GM18951 (cell line): ENCODE measurements at regions not wholly inside any gene's neighbourhood (a gene's known extent, or its start where the extent isn't known, plus 50 kb on each side); places are given as distances from the start of the nearest gene placed in this dataset.

Experiments used
- POLR2A ChIP-seq: IDR thresholded peaks from 4 replicates; pipeline ENCODE4 v1.6.1; 2011; ENCODE audit warnings: mild to moderate bottlenecking; ENCODE audit not compliant: insufficient read length, insufficient read depth; ENCODE audit errors: extremely low read depth
- in situ Hi-C: fragments of 300-500 bp; cut with MboI; formaldehyde crosslinking; loops from one replicate; pipeline ENCODE4 v1.12.0; 2022; ENCODE audit warnings: low sequenced_read_pairs, mixed read lengths, inconsistent platforms; ENCODE audit not compliant: unreplicated experiment

DNA sequence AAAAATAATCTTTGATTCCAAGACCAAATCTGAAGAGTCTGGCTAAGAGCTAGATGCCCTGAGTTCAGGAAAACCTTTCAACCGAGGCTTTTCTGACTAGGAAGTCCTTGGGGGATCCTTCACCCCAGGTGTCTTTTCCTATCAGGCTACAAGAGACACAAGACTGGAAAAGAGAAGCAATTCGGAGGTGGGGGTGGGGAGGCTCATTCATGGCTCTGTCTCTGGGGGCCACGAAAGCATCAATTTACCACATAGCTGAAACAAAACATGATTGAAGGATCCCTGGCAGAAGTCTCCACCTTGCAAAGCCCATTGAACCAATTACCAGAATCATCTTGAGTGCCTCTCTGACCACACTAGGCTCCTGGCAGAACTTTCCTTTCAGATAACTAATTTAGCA lies 239.8 kb upstream of the SALL1 start:
- in situ Hi-C loops = no loop called here
- no peak for TF ChIP-seq POLR2A

DNA sequence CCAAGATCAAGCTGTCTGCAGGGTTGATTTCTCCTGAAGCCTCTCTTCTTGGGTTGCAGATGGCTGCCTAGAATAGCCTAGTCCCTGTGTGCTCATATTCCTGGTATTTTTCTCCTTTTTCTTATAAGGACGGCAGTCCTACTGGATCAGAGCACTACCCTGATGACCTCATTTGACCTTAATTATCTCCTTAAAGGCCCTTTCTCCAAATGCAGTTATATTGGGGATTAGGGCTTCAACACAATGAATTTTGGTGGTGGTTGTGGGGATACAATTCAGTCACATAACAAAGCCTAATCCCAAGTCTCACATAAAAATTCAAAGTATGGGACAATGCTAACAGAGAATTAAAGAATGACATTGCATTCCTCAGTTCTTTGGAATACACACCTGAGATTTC lies 238.8 kb upstream of the SALL1 start:
- in situ Hi-C loops = no loop called here
- TF ChIP-seq POLR2A = no peak

DNA sequence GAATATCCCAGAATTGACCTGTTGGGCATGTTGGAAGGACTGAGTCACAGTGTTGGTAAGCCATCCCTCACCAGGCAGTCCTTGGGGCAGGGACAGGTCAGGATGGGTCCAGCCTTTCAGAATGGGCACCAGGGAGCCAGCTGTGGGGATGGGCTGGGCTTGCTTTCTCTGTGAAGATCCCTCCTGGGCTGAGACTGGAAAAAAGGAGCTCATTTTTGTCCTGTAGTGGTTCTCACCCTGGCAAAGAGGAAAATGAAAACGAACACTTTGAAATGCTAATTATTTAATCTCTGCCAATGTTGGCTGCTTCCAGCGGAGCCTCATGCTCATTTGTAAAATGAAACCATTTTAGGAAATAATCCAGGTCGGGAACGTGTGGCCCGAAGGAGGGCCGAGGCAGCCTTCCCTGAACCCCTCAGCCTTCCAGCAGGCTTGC lies 237.5 kb upstream of the SALL1 start:
- in situ Hi-C loops = no loop called here
- TF ChIP-seq POLR2A = no peak

DNA sequence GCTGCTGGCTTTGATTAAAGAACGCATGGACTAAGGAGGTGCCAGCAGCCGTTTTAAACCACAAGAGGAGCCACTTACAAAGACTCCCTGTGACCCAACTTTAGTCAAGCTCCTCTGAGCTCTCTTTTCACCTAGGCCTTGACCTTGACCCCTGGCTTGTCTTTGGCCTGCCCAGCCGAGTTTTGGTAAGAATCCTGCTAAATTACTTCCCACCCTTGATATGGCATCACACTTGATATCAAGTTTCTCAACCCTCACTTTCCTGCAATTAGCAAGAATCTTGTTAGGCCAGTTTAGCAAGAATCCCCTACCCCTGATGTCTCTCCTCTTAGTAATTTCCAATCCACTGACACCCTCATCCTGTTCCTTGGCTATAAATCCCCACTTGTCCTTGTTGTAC lies 232.8 kb upstream of the SALL1 start:
- in situ Hi-C loops = no loop called here
- no peak for TF ChIP-seq POLR2A

DNA sequence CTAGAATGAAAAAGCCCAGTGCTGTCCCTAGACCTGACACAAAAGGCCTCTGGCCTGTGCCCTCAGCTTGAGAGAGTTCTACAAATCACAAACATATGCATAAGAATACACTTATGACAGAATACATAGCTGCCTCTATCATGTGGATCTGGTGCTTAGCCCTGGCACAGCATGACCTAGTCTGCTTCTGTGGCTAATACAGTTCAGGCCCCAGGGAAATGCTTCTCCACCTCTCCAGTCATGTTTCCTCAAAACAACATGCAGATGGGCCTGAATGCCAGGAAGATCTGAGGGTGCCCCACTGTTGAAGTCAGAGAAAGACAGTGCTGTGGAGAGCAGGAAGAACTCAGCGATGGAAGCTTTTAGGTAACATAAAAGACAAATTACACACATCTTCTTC lies 231.9 kb upstream of the SALL1 start:
- in situ Hi-C loops = no loop called here
- no peak for TF ChIP-seq POLR2A

DNA sequence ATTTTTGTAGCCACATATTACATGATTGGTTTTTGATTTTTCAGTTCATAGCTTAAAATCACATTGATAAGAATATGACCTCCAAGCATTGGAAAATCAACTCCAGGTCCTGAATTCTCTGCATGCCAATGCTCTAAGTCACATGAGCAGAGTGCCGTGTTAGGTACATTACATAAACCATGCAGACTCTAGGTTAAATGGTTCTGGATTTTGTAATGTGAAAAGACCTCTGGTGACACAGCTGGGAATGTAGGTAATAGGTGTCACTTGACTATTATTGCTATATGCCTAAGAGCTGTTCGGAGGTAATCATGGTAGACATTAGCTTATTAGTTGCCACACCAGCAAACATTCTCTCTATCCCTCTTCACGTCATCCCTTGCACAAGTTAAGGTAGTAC lies 231.1 kb upstream of the SALL1 start:
- no peak for TF ChIP-seq POLR2A
- in situ Hi-C loops = no loop called here

DNA sequence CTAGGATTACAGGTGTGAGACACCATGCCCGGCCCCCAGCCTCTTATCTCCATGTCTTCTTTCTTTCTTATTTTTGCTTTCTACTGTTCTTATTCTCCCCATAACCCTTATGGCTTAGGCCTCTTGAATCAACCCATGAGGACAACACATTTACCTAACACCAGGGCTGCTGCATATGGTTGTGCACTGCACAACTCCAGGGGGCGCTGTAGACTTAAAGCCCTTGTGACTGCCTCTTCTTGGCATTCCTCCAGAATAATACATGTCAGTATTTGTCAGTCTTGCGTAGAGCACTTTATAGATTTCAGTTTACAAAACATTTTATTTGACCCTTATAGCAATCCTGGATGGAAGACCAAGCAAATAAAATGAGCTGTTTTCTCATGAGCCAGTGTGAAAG lies 225.0 kb upstream of the SALL1 start:
- in situ Hi-C loops = no loop called here

DNA sequence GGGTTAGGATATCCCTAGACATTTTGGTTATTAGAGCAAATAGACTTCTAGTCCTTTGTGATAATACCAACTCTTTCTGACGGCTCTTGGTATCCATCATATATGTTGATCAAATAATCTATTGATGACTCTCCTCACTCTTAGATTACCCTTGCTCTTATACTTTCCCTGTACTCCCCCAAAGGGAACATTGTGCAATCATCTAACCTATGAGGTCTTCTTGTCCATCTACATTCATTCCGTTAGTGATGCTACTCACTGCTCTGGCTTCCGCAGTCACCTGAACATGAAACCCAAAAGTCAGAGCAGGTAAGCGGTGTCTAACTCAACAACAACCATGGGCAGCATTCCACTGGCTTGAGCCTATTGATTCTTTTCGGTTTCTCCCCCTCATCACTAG lies 223.7 kb upstream of the SALL1 start:
- in situ Hi-C loops = no loop called here

More for the DNA sequence above, 225.0 kb upstream of the SALL1 start:
- no peak for TF ChIP-seq POLR2A

DNA sequence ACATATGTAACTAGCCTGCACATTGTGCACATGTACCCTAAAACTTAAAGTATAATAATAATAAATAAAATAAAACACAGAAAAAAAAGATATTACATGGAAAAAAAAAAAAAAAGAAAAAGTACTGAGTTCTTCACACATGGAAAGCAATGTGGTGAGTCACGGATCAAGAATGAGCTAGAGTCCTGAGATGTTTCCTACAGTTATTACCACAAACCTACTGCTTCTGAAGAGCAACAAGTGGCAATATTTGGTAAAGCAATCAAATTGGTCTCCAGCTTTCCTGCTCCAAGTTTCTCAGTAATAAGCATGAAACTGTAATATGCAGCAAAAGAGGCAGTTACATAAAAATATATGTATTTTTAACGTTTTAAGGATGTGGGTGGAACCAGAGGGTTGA lies 223.3 kb upstream of the SALL1 start:
- no peak for TF ChIP-seq POLR2A
- in situ Hi-C loops = no loop called here

More for the DNA sequence above, 223.7 kb upstream of the SALL1 start:
- no peak for TF ChIP-seq POLR2A

DNA sequence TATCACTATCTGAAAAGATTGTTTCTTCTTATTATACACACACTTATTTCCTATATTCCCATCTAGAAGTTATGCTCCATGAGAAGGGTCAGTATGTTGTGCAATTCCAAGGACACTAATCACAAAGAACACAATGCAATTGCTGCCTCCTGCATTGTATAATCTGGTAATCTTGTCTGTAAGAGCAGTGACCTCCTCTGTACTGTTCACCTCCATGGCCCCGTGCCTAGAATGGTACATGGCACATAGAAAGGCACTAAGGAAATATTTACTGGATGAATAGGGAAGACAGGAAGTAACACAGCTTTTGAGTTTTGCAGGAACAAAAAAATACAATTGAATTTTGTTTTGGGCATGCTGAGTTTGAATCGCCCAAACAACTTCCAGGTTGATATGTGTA lies 214.6 kb upstream of the SALL1 start:
- TF ChIP-seq POLR2A = no peak
- in situ Hi-C loops = no loop called here

DNA sequence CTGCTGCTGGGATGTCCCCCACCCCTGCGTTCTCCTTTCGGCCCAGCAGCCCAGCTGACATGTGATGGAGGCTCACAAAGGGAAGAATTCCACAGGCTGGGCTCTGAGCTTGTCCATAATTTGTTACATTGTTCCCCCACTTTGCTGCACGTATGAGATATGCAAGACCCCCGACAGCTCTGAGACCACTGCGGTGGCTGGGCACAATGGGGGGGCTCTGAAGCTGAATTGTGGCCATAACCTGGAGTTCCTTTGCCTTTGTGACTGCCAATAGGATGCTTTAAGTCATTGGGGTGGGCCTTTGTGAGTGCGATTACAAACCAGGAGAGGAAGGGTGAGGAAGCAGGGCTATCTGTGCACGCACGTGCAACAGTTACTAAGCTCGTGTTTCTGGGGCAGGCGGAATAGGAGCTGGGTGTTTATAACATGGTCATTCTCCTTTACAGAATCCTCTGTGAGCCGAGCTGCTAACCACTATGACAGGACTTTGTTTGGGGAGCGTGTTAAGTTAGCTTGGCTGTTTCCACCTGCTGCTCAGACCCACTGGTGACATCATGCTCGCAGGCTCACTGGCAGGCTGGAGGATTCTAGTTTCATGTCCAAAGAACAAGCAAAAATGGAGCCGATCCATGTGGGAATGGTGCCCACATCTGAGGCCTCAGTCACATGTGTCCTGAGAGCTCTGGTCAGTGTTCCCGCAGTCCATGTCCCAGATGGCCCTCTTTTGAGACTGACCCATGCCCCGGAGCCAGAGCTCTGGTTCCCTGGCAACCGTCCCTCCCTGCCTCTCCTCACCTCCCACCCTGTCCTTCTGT lies 208.3 kb upstream of the SALL1 start:
- in situ Hi-C loops = no loop called here

DNA sequence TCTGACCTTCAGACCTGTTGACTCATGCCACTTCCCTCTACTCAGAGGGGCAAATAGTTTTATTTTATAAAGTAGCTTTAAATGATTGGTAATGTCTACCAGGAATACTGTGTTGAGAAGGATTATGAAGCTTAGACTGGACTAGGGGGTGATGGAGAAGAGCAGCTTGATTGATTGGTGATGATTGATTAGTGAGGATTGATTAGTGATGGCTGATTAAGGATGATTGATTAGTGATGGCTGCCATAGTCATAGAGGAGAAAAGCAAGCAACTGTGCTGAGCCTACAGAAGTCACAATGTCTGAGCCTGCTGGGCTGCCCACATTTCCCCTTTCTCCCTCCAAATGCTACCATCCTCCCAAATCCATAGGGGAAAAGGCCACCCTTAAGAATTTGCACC lies 206.8 kb upstream of the SALL1 start:
- TF ChIP-seq POLR2A = no peak
- in situ Hi-C loops = no loop called here

More for the DNA sequence above, 208.3 kb upstream of the SALL1 start:
- no peak for TF ChIP-seq POLR2A

DNA sequence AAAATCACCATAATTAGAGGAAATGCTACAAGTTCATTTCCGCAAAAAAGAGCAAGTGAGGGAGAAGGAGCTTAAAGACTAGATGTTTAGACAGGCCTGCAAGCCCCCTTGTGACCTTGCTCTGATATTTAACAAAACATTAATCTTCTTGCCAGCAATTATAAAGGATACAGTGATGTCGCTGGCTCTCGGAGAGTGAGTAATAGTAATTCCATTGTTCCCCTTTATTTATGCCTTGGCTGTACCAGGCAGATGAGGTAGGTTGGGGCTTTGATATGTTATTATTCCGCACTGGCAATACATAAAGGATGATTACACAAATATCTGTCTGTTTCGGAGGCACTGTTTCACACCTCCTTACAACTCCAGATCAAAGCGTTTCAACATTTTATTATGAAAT lies 204.8 kb upstream of the SALL1 start:
- no peak for TF ChIP-seq POLR2A
- in situ Hi-C loops = no loop called here

DNA sequence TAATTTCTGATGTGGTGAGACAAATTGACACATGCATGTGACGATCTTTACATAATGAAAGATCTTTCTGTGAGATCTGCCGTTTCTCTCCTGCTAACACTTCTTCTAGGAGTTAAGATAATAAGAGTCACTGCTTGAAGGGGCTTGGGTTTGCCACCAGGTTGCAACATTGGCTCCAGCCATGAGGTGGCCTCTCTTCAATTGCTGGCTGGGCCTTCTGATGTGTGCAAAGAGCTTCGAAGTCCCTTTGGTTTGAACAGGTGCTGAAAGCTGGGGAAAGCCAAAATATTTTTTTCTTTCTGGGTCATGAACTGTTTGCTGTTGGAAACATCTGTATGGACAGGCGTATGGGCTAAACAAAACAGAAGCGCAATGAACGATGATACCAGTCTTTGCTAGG lies 204.1 kb upstream of the SALL1 start:
- no peak for TF ChIP-seq POLR2A
- in situ Hi-C loops = no loop called here
